ENCODE measurements at regions not wholly inside any gene's neighbourhood (a gene's known extent, or its start where the extent isn't known, plus 50 kb on each side); places are given as distances from the start of the nearest gene placed in this dataset.

GRCh38 chr18:38502539-38502938 lies 936.9 kb upstream of the CELF4 start:
- TF ChIP-seq POLR2A (IDR thresholded peaks at IDR 0.05) (no peak), POLR2AphosphoS5 (IDR thresholded peaks at IDR 0.05) (no peak), CTCF (IDR thresholded peaks at IDR 0.05) (no peak)
